SK-N-SH (cell line): ENCODE measurements at regions not wholly inside any gene's neighbourhood (a gene's known extent, or its start where the extent isn't known, plus 50 kb on each side); places are given as distances from the start of the nearest gene placed in this dataset.

Experiments
- SIN3A ChIP-seq: IDR thresholded peaks from 2 replicates; pipeline ENCODE4 v1.6.1; 2012; ENCODE audit warnings: low read depth, mild to moderate bottlenecking, low read length, moderate library complexity, borderline replicate concordance
- SMC3 ChIP-seq: IDR thresholded peaks from 2 replicates; pipeline ENCODE4 v1.6.1; 2012; ENCODE audit warnings: low read depth, low read length, improper control_type of control experiment
- TCF12 ChIP-seq: IDR thresholded peaks from 2 replicates; pipeline ENCODE4 v1.4.0; 2012
- TF ChIP-seq, protein P1 (sequence below): IDR thresholded peaks from 2 replicates; pipeline ENCODE4 v1.6.1; 2012; ENCODE audit warnings: mild to moderate bottlenecking, low read depth, low read length, moderate library complexity

DNA sequence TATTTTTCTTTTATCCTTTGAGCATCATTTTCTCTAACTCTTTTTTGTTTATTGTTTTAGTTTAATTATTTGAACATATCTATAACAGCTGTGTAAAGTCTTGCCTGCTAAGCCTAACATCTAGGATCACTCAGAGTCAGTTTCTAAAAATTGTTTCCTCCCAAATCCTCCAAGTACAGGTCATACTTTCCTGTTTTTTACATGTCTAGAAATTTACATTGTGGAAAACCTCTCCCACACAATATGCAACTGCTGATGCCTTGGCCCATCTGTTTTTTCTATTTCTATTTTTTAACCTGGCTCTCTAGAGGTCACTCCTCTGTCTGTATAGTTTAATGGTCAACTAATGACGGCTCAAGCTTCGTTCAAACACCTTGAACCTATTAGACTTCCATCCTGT, 261.0 kb downstream of the HRH4 start:
- no peak for TF ChIP-seq TCF12
- no peak for TF ChIP-seq SIN3A
- TF ChIP-seq, protein P1, sequence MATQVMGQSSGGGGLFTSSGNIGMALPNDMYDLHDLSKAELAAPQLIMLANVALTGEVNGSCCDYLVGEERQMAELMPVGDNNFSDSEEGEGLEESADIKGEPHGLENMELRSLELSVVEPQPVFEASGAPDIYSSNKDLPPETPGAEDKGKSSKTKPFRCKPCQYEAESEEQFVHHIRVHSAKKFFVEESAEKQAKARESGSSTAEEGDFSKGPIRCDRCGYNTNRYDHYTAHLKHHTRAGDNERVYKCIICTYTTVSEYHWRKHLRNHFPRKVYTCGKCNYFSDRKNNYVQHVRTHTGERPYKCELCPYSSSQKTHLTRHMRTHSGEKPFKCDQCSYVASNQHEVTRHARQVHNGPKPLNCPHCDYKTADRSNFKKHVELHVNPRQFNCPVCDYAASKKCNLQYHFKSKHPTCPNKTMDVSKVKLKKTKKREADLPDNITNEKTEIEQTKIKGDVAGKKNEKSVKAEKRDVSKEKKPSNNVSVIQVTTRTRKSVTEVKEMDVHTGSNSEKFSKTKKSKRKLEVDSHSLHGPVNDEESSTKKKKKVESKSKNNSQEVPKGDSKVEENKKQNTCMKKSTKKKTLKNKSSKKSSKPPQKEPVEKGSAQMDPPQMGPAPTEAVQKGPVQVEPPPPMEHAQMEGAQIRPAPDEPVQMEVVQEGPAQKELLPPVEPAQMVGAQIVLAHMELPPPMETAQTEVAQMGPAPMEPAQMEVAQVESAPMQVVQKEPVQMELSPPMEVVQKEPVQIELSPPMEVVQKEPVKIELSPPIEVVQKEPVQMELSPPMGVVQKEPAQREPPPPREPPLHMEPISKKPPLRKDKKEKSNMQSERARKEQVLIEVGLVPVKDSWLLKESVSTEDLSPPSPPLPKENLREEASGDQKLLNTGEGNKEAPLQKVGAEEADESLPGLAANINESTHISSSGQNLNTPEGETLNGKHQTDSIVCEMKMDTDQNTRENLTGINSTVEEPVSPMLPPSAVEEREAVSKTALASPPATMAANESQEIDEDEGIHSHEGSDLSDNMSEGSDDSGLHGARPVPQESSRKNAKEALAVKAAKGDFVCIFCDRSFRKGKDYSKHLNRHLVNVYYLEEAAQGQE: no peak
- no peak for TF ChIP-seq SMC3
